Gastroesophageal sphincter (tissue), 4 donors: ENCODE measurements at regions not wholly inside any gene's neighbourhood (a gene's known extent, or its start where the extent isn't known, plus 50 kb on each side); places are given as distances from the start of the nearest gene placed in this dataset.

Experiments
- ATAC-seq: fragments of 150-250 bp; one replicate; pipeline ENCODE4 v1.9.1; 2016; ENCODE audit warnings: mild to moderate bottlenecking, moderate library complexity
- H3K27ac ChIP-seq, 4 donors: fragments of 200-600 bp; sonication (generic) in 3 of 4; 1 replicate in 3 of 4; 2 replicates in 1 of 4; pipeline ENCODE4 v1.5.1; 2016 to 2019
- H3K27me3 ChIP-seq: fragments of 200-600 bp; sonication (generic); one replicate; pipeline ENCODE4 v1.5.1; 2019
- H3K36me3 ChIP-seq, 2 donors: fragments of 200-600 bp; sonication (generic); one replicate each; pipeline ENCODE4 v1.5.1; 2019; ENCODE audit warnings: control low read depth in 1 of 2
- H3K4me1 ChIP-seq, 3 donors: fragments of 200-600 bp; sonication (generic); 1 replicate in 2 of 3; 2 replicates in 1 of 3; pipeline ENCODE4 v1.5.1; 2016 to 2019; ENCODE audit warnings: control low read depth in 2 of 3
- H3K4me3 ChIP-seq, 2 donors: fragments of 200-600 bp; sonication (generic); one replicate each; pipeline ENCODE4 v1.5.1; 2019; ENCODE audit warnings: mild to moderate bottlenecking in 1 of 2, moderate library complexity in 1 of 2
- H3K9me3 ChIP-seq, 3 donors: fragments of 200-600 bp; sonication (generic); one replicate each; pipeline ENCODE4 v1.5.1; 2017 to 2019; ENCODE audit warnings: control low read depth in 2 of 3
- EP300 ChIP-seq: sonication (generic); formaldehyde crosslinking; IDR thresholded peaks from one replicate; pipeline ENCODE4 v1.6.1; 2017; ENCODE audit warnings: antibody characterized with exemption, mild to moderate bottlenecking
- POLR2A ChIP-seq, 2 donors: fragments of 450-650 bp; IDR thresholded peaks; one replicate each; pipeline ENCODE4 v1.6.1; 2017; ENCODE audit warnings: antibody characterized with exemption in 2 of 2, mild to moderate bottlenecking in 2 of 2, moderate library complexity in 1 of 2
- POLR2AphosphoS5 ChIP-seq: sonication (generic); formaldehyde crosslinking; IDR thresholded peaks from one replicate; pipeline ENCODE4 v1.6.1; 2017; ENCODE audit warnings: antibody characterized with exemption
- WGBS, 2 donors: methylation state at CpG; one replicate each; pipeline ENCODE4 v1.1.5; 2018; ENCODE audit warnings: low coverage in 1 of 2; 5-methylcytosine and 5-hydroxymethylcytosine counted together
- TF ChIP-seq, protein P1 (sequence below), 4 experiments: fragments of 200-600 bp in 2 of 4; fragments of 450-650 bp in 2 of 4; sonication (generic) in 1 of 4; IDR thresholded peaks; one replicate each; pipeline ENCODE4 v1.5.1; 2017 to 2019; ENCODE audit warnings: antibody characterized with exemption in 4 of 4, mild to moderate bottlenecking in 2 of 4, moderate library complexity in 2 of 4

DNA sequence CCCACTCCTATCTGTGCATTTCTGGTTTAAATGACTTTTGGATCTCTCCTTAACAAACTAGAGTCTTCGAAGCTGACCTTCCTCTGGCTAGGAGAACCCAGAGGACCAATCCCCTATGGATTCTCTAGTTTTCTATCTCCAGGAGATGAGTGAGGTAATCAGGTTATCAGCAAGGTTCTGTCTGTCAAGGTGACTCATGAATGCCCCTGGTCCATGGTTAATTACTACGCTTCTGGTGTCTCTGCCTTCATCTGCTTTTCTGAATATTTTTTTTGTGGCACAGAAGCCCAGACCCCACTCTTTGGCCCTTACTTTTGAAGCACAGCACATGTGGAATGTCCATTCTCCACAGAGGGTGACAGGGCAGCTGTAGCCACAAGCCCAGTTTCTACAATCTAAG lies 897.9 kb upstream of the KLHL29 start:
- TF ChIP-seq EP300: no peak
- TF ChIP-seq, protein P1, sequence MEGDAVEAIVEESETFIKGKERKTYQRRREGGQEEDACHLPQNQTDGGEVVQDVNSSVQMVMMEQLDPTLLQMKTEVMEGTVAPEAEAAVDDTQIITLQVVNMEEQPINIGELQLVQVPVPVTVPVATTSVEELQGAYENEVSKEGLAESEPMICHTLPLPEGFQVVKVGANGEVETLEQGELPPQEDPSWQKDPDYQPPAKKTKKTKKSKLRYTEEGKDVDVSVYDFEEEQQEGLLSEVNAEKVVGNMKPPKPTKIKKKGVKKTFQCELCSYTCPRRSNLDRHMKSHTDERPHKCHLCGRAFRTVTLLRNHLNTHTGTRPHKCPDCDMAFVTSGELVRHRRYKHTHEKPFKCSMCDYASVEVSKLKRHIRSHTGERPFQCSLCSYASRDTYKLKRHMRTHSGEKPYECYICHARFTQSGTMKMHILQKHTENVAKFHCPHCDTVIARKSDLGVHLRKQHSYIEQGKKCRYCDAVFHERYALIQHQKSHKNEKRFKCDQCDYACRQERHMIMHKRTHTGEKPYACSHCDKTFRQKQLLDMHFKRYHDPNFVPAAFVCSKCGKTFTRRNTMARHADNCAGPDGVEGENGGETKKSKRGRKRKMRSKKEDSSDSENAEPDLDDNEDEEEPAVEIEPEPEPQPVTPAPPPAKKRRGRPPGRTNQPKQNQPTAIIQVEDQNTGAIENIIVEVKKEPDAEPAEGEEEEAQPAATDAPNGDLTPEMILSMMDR (IDR thresholded peaks at IDR 0.05): no peak
- no peak for TF ChIP-seq POLR2AphosphoS5
- TF ChIP-seq POLR2A (IDR thresholded peaks at IDR 0.05): no peak
- WGBS, 2 donors: 81 to 92% methylated on average over 2 of the region's 2 CpGs
- H3K27ac ChIP-seq: no peak overlapping the region
- no peaks in the 10 kb centered on the region for H3K36me3 ChIP-seq
- H3K4me3 ChIP-seq: no peak overlapping the region
- H3K4me1 ChIP-seq: no peaks in the 10 kb centered on the region
- no peaks in the 10 kb centered on the region for H3K27me3 ChIP-seq
- H3K9me3 ChIP-seq: no peaks in the 10 kb centered on the region
- ATAC-seq: no peak

DNA sequence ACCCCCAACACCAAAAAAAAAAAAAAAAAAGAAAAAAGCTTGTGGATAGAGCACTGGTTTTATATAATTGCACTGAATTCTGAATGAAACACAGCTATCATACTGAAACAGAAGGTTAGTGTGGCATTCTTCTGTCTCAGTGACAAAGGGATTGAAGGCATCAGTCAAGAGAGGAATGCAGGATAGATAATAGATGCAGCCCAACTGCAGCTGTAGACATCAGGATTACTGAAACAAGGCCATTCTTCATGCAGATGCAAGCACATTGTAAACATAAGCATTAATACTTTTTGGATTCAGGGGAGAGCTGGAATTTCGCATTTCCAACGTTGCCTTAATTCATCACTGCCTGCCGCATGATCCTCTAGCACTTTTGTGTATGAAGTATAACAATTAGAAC lies 897.4 kb upstream of the KLHL29 start:
- Histone ChIP-seq H3K27me3 (no peaks in the 10 kb centered on the region), H3K4me1 (no peaks in the 10 kb centered on the region), H3K27ac (no peak overlapping the region), H3K9me3 (no peaks in the 10 kb centered on the region), H3K36me3 (no peaks in the 10 kb centered on the region), H3K4me3 (no peak overlapping the region)
- no peak for ATAC-seq
- 53% methylated on average over 3 of the region's 3 CpGs; no CpG with 5 or more reads in 1 of the 2 donors for WGBS, 2 donors
- TF ChIP-seq POLR2A (IDR thresholded peaks at IDR 0.05) (no peak), EP300 (no peak), POLR2AphosphoS5 (no peak)
- TF ChIP-seq, protein P1 (IDR thresholded peaks at IDR 0.05): no peak

DNA sequence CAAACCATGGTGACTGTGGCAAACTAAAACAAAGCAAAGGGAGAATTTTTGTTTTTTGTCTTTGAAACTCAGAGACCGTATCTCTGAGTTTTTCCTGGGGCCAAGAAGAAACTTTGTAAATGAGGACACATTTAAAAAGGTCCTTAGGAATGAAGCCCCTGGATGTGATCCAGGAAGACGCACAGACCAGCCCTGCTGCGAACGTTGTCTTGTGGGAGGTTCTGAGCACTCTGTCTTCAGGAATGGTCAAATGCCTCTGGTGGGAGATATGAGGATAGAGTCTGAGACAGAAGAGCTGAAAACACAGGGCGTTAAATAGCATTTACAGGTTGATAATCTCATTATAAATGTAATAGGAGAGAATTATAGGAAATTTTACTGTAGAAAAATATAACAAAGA lies 893.5 kb upstream of the KLHL29 start:
- no peaks in the 10 kb centered on the region for H3K27me3 ChIP-seq
- no peak for ATAC-seq
- H3K4me1 ChIP-seq: no peaks in the 10 kb centered on the region
- no peak overlapping the region for H3K4me3 ChIP-seq
- H3K9me3 ChIP-seq: no peaks in the 10 kb centered on the region
- H3K36me3 ChIP-seq: no peaks in the 10 kb centered on the region
- no peak overlapping the region for H3K27ac ChIP-seq
- WGBS, 2 donors: 43 to 49% methylated on average over 5 of the region's 5 CpGs
- TF ChIP-seq POLR2AphosphoS5 (no peak), POLR2A (IDR thresholded peaks at IDR 0.05) (no peak), EP300 (no peak)
- TF ChIP-seq, protein P1 (IDR thresholded peaks at IDR 0.05): no peak

DNA sequence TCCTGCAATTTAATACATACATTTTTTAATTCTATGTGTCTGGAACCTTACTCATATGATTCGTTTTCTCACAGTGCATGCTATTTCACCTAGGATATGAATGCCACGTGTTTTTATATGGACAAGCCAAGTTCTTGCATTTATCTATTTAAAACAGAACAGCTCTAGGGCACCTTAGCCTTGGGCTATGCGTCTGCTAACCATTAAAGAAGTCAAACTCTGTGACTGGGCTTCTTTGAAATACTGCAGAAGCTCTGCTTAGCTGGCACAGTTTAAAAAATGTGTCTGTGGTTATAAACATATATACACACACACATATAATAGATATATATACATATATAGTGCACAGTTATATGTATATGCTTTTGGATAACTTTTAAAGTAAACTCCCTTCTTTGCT lies 890.8 kb upstream of the KLHL29 start:
- no peaks in the 10 kb centered on the region for H3K27me3 ChIP-seq
- H3K4me1 ChIP-seq: peaks cover 0 to 7% (median 5%) of the 10 kb centered on the region in 3 donors
- H3K27ac ChIP-seq: no peak overlapping the region
- TF ChIP-seq EP300 (no peak), POLR2A (IDR thresholded peaks at IDR 0.05) (no peak), POLR2AphosphoS5 (no peak)
- TF ChIP-seq, protein P1 (IDR thresholded peaks at IDR 0.05): no peak
- no peak for ATAC-seq
- H3K9me3 ChIP-seq: no peaks in the 10 kb centered on the region
- WGBS, 2 donors: 39 to 46% methylated on average over 3 of the region's 3 CpGs
- no peaks in the 10 kb centered on the region for H3K36me3 ChIP-seq
- H3K4me3 ChIP-seq: no peak overlapping the region

DNA sequence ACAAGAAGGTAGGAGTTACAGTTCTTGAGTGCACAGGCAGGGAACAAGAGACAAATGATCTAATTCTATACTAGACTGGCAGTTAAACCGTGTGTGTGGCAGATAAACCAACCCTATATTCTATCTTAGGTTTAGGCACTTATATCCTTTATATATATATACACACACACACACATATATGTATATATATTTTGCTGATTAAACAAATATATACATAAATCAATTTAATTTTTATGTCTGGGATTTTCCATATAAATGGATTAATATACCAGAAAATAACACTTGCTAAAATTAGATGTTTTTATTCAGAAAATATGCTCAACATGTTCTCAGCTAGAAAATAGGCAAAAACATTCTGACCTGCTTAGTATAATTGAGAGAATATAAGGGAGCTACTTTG lies 887.9 kb upstream of the KLHL29 start:
- ATAC-seq: no peak
- WGBS, 2 donors: 75 to 95% methylated on average over 1 of the region's 1 CpG
- no peaks in the 10 kb centered on the region for H3K27me3 ChIP-seq
- peaks cover 0 to 12% (median 10%) of the 10 kb centered on the region in 3 donors for H3K4me1 ChIP-seq
- no peaks in the 10 kb centered on the region for H3K36me3 ChIP-seq
- no peak overlapping the region for H3K27ac ChIP-seq
- no peaks in the 10 kb centered on the region for H3K9me3 ChIP-seq
- no peak for TF ChIP-seq POLR2AphosphoS5
- TF ChIP-seq POLR2A (IDR thresholded peaks at IDR 0.05): no peak
- no peak for TF ChIP-seq EP300
- TF ChIP-seq, protein P1 (IDR thresholded peaks at IDR 0.05): no peak
- H3K4me3 ChIP-seq: no peak overlapping the region
